A673 (cell line): ENCODE measurements at regions not wholly inside any gene's neighbourhood (a gene's known extent, or its start where the extent isn't known, plus 50 kb on each side); places are given as distances from the start of the nearest gene placed in this dataset.
"Not testable (repeated sequence)": the region's sequence is repeated elsewhere in the genome, so short reads cannot be mapped to it uniquely, and the experiment has no call there.

Source experiments
- EZH2 ChIP-seq: fragments of 200-600 bp; sonication (generic); IDR thresholded peaks from 2 replicates; pipeline ENCODE4 v1.6.1; 2017; ENCODE audit warnings: borderline replicate concordance, low read depth, mild to moderate bottlenecking, mixed read lengths, antibody characterized with exemption, low read length; ENCODE audit not compliant: poor library complexity, severe bottlenecking
- TF ChIP-seq, protein P1 (sequence below): fragments of 300-800, 200-600 bp; sonication (generic); conservative IDR thresholded peaks from 2 replicates; pipeline ENCODE4 v1.5.1; 2017; ENCODE audit warnings: low read depth, mild to moderate bottlenecking, antibody characterized with exemption, low read length, moderate library complexity, mixed read lengths

GRCh38 chr9:63296848-63297247, 1988.2 kb downstream of the FOXD4L5 start:
- TF ChIP-seq, protein P1, sequence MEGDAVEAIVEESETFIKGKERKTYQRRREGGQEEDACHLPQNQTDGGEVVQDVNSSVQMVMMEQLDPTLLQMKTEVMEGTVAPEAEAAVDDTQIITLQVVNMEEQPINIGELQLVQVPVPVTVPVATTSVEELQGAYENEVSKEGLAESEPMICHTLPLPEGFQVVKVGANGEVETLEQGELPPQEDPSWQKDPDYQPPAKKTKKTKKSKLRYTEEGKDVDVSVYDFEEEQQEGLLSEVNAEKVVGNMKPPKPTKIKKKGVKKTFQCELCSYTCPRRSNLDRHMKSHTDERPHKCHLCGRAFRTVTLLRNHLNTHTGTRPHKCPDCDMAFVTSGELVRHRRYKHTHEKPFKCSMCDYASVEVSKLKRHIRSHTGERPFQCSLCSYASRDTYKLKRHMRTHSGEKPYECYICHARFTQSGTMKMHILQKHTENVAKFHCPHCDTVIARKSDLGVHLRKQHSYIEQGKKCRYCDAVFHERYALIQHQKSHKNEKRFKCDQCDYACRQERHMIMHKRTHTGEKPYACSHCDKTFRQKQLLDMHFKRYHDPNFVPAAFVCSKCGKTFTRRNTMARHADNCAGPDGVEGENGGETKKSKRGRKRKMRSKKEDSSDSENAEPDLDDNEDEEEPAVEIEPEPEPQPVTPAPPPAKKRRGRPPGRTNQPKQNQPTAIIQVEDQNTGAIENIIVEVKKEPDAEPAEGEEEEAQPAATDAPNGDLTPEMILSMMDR, result not testable (repeated sequence)
- TF ChIP-seq EZH2, result not testable (repeated sequence)
